Testis (tissue), 2 donors: ENCODE measurements at regions not wholly inside any gene's neighbourhood (a gene's known extent, or its start where the extent isn't known, plus 50 kb on each side); places are given as distances from the start of the nearest gene placed in this dataset.

ENCODE experiments used
- DNase-seq: peaks from one replicate; pipeline ENCODE4 v3.0.0-alpha.2; 2019
- H3K27ac ChIP-seq, 2 donors: fragments of 200-600 bp; sonication (generic); one replicate each; pipeline ENCODE4 v1.5.1; 2019
- H3K27me3 ChIP-seq: fragments of 200-600 bp; sonication (generic); one replicate; pipeline ENCODE4 v1.5.1; 2019
- H3K36me3 ChIP-seq: fragments of 200-600 bp; sonication (generic); one replicate; pipeline ENCODE4 v1.5.1; 2017; ENCODE audit warnings: low read depth; ENCODE audit errors: missing control alignments
- H3K4me1 ChIP-seq: fragments of 200-600 bp; sonication (generic); one replicate; pipeline ENCODE4 v1.5.1; 2019
- H3K4me3 ChIP-seq, 2 donors: fragments of 200-600 bp; sonication (generic); one replicate each; pipeline ENCODE4 v1.5.1; 2017 to 2019
- H3K9me3 ChIP-seq: fragments of 200-600 bp; sonication (generic); one replicate; pipeline ENCODE4 v1.5.1; 2017
- CTCF ChIP-seq, 3 experiments: fragments of 450-650 bp in 2 of 3; fragments of 200-600 bp in 1 of 3; sonication (generic) in 1 of 3; IDR thresholded peaks; one replicate each; pipeline ENCODE4 v1.5.1; 2016 to 2019; ENCODE audit warnings: antibody characterized with exemption in 3 of 3, mild to moderate bottlenecking in 2 of 3, moderate library complexity in 1 of 3
- POLR2A ChIP-seq: fragments of 450-650 bp; IDR thresholded peaks from one replicate; pipeline ENCODE4 v1.6.1; 2017; ENCODE audit warnings: antibody characterized with exemption, mild to moderate bottlenecking, moderate library complexity
- WGBS, 2 donors: methylation state at CpG; one replicate each; pipeline ENCODE4 v1.1.5; 2018; 5-methylcytosine and 5-hydroxymethylcytosine counted together
- intact Hi-C: fragments of 100-400 bp; cut with DNase I; formaldehyde crosslinking; loops from one replicate; pipeline ENCODE4 v1.15.1; 2023; ENCODE audit warnings: low total_unique reads

DNA sequence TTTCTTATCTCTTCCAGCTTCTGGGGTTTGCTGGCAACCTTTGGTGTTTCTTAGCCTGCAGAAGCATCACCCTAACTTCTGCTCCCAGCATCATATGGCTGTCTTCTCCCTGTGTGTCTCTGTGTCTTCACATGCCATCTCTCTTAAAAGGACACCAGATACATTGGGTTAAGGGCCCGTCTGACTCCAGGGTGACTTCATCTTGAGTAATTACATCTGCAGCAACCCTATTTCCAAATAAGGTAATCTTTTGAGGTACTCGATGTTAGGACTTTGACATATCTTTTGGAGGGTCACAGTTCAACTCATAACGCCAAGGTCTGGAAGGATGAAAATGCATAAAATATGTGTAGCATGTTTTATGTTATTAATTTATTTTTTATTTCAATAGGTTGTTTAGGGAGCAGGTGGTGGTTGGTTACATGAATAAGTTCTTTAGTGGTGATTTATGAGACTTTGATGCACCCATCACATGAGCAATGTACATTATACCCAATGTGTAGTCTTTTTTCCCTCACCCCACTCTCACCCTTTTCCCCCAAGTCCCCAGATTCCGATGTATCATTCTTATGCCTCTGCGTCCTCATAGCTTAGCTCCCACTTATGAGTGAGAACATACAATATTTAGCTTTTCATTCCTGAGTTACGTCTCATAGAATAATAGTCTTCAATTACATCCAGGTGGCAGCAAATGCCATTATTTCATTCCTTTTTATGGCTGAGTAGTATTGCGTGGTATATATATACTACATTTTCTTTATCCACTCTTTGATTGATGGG lies 131.1 kb downstream of the TBXT start:
- Histone ChIP-seq H3K27ac (no peak overlapping the region), H3K4me1 (no peaks in the 10 kb centered on the region), H3K4me3 (no peak overlapping the region), H3K9me3 (no peaks in the 10 kb centered on the region), H3K27me3 (no peaks in the 10 kb centered on the region), H3K36me3 (no peaks in the 10 kb centered on the region)
- no peak for DNase-seq
- TF ChIP-seq POLR2A (no peak), CTCF (IDR thresholded peaks at IDR 0.05) (no peak)
- WGBS, 2 donors: 83% methylated on average over 7 of the region's 7 CpGs
- intact Hi-C loops: no loop called here

DNA sequence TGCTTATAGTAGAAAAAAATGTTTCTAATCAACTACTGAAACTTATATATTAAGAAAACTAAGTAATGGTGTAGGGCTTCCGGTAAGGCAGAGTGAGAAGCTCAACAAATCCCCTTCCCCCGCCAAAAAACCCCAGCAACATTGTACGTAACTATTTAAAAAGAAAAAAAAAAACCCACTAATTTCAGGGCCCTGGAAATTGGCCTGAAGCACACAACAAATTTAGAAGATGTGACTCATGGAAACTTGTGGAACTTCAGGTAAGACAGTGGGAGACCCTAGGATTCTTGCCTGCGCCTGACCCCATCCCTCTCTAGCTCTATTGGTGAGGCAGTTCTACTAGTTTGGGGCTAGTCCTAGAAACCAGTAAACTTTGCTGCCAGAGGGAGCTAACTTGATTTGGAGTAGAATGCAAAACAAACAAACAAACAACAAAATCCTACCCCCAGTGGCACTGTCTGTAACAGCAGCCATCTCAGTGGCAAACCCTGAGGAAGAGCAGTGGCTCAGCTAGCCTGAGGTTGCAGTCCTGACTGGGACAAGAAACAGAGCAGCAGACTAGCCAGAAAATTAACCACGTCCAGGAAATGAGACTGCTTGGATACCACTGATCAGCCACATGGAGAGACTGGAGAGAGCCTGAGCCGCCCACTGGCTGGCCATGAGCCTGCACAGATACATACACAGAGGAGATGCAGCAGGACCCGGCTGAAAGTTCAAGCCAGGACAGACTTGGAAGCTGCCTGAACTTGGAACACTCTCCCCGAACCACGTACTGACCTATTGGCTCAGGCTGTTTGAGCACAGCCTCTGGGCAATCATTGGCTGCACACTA lies 135.1 kb downstream of the TBXT start:
- 46 to 50% methylated on average over 9 of the region's 9 CpGs for WGBS, 2 donors
- Histone ChIP-seq H3K27ac (no peak overlapping the region), H3K4me1 (no peaks in the 10 kb centered on the region), H3K4me3 (no peak overlapping the region), H3K9me3 (no peaks in the 10 kb centered on the region), H3K36me3 (no peaks in the 10 kb centered on the region), H3K27me3 (no peaks in the 10 kb centered on the region)
- intact Hi-C loops: no loop called here
- DNase-seq: peak; percentile 31
- TF ChIP-seq CTCF (IDR thresholded peaks at IDR 0.05) (peak in 2 of 3 experiments; percentile 13 to 23), POLR2A (no peak)

GRCh38 chr6:166031275-166031674 lies 136.4 kb downstream of the TBXT start:
- intact Hi-C loops: no loop called here
- Histone ChIP-seq H3K27ac (no peak overlapping the region), H3K4me1 (no peaks in the 10 kb centered on the region), H3K27me3 (no peaks in the 10 kb centered on the region), H3K4me3 (no peak overlapping the region), H3K36me3 (no peaks in the 10 kb centered on the region), H3K9me3 (no peaks in the 10 kb centered on the region)
- no peak for DNase-seq
- 69 to 78% methylated on average over 1 of the region's 1 CpG for WGBS, 2 donors
- TF ChIP-seq CTCF (IDR thresholded peaks at IDR 0.05) (no peak), POLR2A (no peak)

GRCh38 chr6:166029506-166029905 lies 138.1 kb downstream of the TBXT start:
- TF ChIP-seq CTCF (IDR thresholded peaks at IDR 0.05) (no peak), POLR2A (no peak)
- intact Hi-C loops: no loop called here
- Histone ChIP-seq H3K36me3 (no peaks in the 10 kb centered on the region), H3K4me3 (no peak overlapping the region), H3K4me1 (no peaks in the 10 kb centered on the region), H3K27ac (no peak overlapping the region), H3K27me3 (no peaks in the 10 kb centered on the region), H3K9me3 (no peaks in the 10 kb centered on the region)
- no peak for DNase-seq
- WGBS, 2 donors: 72 to 73% methylated on average over 3 of the region's 3 CpGs
